Hypothalamus (tissue), 51 donors: ENCODE measurements at regions not wholly inside any gene's neighbourhood (a gene's known extent, or its start where the extent isn't known, plus 50 kb on each side); places are given as distances from the start of the nearest gene placed in this dataset.

Experiments
- DNase-seq, 51 donors: peaks; one replicate each; lab custom pipeline; 2025; lab: John Stamatoyannopoulos, UW

DNA sequence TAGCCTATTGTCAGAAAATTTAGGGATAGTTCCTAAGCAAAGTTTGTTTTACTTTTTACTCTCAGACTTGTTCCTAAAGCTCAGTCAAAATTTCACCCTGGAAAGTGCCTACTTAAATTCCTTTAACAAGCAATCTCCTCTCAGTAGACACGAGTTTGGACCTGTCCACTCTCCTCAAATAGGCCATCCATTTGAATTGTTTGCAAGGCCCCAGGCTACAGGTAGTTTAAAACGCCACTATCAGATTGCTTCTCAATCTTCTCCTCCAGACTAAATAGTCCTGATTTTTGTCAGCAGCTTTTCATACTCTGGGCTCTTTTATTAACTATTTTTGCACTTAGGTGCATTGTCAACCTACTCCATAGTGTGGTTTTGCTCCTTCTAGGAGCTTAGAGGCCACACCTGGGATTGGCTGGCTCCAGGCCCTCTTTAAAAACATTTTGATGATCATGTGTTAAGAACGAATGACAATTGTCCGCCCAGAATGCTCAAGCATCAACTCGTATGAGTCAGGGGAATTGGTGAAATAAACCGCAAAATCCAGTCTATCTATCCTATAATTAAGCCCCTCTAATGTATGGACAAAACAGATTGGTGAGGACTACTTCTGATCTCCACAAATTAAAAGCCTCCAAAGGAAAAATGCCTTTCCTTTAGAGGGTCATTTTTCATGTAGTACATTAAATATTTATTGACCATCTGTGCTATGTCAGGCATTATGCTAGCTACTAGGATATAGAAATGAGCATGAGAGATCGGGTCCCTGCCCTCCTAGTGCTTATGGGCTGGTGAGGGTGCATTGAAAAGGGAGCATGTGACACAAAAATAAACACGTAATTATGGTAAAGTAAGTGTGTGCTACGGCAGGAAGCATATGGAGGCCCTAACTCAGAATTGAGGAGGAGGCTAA is 333.8 kb upstream of the TNP1 start:
- DNase-seq, result no peak

DNA sequence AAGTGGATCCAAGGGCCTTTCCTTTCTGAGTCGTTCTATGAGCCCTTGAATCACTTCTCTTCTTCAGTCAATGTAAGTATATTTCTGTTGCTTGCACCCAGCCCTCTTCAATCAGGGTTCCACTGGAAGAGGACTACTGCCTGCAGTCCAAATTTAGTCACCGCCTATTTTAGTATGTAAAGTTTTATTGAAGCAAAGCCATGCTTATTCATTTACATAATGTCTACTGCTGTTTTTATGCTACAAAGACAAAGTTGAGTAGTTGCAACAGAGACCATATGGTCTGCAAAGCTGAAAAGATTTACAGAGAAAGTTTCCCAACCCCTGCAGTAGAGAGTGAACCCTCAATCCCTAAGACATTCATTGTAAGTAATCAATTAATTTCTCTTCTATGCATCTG is 332.5 kb upstream of the TNP1 start:
- DNase-seq, result no peak

DNA sequence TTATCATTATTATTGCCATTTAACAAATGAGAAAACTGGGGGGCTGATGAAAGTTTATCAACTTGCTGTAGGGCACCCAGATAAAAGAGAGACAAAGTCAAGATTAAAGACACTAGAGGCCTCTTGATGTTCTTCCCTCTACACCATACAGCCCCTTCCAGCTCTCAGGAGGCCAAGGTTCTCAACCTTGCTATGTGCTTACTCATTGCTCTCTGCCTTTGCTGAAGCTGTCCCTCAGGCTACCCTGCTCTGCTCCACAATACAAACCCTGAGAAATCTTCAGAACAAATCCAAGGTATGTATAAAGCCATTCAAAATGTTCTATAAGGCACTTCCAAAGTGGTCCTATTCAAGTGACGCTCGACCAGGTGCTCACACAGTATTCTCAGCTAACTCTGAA is 329.9 kb upstream of the TNP1 start:
- DNase-seq, result no peak

DNA sequence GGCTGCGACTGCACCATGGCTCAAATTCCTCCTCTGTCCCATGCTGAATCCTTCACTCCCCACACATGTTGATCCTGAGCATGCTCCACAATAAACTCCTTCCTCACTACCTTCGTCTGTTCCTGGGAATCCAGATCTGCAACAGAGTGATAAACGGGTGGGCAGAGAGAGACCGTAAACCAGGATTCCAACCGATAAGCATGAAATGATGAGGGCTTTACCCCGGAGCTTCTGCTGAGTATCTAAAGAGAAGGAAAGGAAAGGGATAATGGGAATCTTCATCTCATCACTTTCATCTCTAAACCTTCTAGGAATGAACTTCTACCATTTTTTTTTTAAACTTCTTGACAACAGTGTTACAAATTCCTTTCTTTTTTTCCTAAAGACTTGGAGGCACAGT is 329.3 kb upstream of the TNP1 start:
- no peak for DNase-seq

DNA sequence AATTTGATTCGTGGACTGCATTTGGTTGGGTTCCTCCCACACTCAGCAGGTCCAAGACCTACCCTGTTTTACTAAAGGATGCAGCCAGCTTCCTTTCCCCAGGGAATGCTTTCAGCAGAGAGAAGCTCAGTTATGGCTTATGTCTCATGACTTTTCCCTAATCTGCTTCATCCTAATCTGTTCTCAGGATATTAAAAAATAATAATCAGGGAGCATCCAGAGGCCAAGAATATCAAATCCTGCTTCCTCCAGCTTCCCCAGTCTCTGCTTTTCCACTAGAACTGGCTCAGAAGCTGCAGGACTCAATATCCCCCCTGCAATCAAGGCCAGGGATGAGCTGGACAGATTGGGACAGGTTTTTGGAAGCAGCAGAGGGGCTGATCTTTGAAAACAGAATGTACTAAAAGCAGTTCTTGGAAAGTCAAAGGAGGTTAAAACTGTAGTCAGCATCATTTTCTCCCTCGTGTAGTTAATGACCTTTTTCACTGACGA is 326.9 kb upstream of the TNP1 start:
- no peak for DNase-seq

DNA sequence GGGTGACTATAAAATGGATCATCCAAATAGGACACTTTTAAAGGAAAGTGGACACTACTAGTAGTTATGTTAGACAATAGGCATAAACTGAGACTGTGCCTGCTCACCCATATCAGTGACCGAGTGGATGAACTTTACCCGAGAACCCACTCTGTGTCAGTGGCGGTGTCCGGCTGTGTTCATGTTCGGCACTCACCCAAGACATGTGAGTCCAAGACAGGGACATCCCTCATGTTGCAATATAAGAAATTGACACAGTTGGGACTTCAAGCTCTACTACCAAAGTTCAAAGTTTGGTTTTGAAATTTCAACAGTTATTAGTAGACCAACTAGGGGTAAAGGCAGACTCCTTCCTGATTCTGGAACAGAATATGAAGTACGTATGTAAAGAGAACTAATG is 326.3 kb upstream of the TNP1 start:
- no peak for DNase-seq

DNA sequence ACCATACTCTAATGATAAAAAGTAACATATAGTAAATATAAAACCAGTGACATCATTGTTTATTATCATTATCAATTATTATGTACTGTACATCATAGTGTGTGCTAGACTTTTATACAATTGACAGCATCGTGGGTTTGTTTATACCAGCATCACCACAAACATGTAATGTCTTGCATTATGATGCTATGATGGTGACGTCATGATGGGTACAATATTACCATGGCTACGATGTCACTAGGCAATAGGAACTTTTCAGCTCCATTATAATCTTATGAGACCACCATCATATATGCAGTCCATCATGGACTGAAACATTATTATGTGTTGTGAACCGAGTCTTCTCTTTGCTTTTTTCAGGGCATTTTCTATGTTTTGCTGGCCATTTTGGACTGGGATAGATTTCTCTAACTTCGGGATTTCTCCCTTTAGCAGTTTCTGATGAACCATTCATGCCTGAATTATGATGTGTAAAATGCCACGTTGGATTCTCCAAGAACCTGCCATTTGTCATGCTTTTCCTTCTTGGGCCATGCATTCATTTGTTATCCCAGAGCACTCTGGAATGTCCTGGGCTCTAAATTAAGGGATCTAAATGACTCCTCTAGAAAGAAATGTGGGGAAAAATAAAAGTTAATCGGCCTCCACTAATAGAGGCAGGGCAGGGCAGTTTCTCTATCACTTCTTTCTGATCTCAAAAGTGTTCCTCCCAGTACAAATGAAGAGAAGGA is 325.6 kb upstream of the TNP1 start:
- DNase-seq, result no peak

DNA sequence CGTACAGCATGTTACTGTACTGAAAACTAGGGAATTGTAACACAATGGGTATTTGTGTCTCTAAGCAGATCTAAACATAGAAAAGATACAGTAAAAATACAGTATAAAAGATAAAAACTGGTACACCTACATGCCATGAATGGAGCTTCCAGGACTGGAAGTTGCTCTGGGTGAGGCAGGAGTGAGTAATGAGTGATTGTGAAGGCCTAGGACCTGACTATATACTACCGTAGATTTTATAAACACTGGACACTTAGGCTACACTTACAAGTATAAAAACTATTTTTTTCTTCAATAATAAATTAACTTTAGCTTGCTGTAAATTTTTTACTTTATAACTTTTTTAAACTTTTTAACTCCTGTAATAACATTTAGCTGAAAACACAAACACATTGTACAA is 324.4 kb upstream of the TNP1 start:
- DNase-seq, result no peak

DNA sequence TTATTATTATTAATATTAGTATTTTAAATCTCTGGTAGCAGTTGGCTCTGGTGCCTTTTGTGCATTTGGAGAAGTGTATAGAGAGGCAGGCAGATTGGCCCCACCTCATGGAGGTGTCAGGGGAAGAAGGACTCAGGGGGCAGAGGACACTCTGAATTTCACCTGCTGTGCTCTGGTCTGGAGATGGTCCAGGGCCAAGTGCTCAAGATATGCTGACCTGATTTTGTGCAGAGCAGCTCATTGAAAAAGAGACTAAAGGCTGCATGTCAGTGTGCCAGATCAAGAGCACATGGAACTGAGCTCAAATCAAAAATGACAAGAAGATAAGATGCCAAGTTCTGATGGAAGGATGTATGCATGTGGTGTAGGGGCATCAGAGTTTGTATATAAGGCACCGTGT is 323.6 kb upstream of the TNP1 start:
- no peak for DNase-seq

DNA sequence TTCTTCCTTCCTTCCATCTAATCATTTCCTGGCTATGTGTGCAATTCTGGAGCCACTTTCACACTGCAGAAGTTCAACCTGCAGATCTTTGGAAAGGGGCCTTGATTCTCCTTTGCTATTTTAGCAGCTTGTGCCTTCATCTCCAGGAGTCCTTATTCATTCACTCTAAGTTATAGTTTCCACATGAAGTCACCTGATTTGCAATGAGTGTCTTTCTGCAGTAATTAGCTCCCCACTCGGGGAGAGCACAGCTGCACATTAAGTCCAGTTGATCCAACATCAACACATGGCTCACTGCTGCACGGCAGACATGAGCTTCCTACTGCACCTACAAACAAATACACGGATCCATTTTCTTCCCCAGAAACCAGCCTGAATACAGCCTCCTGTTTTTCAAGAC is 323.1 kb upstream of the TNP1 start:
- no peak for DNase-seq

DNA sequence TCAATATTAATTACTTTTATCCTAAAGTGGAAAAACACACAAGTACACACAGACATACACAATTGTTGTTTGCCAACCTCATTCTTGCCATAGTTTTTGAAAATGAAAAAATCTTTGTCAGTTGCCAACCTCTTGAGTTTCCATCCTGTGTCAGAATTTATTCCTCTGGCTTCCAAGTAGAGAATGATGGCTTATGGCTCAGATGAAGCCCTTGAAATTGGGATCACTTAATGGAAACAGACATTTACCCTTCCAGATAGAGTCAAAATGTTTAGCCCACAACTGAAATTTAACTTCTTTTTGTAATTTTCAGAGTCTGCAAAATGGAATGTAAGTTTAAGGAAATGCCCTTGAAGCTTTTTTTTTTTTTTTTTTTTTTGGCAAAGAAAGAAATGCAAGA is 321.6 kb upstream of the TNP1 start:
- no peak for DNase-seq

DNA sequence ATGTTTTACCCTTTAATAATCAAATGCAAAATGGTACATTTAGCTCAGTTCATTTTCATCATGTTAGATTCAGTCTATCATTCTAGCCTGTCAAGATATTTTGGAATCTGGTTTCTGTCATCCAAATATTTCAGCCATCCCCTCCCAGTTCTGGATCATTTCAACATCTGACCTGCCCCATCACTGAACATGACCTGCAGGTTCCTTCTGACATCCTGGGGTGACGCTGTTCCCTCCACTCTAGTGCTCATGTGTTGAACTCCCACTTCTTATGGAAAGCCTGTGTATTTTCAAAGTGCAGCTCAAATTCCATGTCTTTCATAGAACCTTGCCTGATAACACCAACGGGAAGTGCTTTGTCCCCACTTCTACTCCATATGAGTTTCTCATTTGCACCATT is 320.0 kb upstream of the TNP1 start:
- no peak for DNase-seq

DNA sequence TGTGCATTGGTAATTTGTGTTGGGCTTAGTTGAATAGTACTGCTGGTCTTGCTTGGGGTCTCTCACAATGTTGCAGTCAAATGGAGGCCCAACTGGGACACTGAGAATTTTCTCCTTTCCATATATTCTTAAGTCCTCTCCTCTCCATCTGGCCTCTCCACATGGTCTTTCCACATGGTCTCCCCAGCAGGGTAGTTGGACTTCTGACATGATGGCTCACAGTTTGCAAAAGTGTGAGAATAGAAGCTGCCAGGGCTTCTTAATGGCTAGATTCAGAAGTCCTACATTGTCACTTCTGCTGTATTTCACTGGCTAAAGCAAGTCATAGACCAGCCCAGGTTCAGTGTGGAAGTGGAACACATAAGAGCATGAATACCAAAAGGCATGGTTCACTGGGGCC is 318.5 kb upstream of the TNP1 start:
- no peak for DNase-seq

DNA sequence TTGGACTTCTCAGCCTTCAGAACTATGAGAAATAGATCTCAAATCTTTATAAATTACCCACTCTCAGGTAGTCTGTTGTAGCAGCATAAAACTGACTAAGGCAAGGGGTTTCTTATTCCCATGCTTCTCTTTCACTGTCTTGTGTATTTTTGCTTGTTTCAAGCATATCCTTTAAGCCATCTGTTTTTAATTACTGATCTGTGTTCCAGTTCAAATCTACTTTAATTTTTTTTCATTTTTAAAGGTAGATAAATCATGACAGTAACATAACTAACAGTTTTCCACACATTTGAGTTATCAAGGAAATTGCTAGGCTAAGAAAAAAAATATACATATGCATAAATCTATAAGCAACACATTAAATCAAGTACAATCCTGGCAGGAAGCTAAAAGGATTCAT is 317.9 kb upstream of the TNP1 start:
- no peak for DNase-seq

DNA sequence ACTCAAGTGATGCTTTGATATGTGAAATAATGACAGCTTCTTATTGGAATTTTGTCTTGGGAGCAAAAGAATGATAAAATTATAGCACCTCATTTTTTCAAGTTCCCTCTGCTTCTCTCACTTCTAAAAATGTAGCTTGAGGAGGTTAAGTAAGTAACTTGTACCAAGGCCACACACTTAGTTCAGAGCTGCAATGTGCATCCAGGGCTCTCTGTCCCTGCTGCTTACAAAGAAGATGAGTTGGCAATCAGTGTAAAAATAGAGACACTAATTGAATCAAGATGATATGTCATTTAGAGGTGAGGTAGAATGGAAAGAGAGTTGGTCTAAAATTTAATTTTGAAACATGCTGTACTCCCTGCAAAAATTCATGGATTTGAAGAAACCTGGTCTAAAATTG is 312.0 kb upstream of the TNP1 start:
- DNase-seq, result no peak

DNA sequence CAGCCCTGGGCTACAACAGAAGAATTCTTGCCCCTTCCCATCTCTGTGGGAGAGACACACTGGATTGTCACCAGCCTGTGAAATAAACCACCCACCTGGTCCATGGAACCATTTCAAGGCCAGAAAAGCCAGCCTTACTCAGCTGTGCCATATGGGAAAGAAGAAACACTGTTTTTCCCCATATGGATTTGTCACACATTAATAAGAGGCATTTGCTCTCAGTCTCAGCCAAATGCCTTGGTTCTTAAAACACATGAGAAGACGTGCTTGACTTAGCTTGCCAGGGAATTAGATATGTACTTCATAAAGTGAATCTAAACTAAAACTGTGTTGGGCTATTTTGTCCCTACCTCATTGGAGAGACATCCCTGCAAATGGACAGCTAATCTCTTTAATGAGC is 308.6 kb upstream of the TNP1 start:
- no peak for DNase-seq

DNA sequence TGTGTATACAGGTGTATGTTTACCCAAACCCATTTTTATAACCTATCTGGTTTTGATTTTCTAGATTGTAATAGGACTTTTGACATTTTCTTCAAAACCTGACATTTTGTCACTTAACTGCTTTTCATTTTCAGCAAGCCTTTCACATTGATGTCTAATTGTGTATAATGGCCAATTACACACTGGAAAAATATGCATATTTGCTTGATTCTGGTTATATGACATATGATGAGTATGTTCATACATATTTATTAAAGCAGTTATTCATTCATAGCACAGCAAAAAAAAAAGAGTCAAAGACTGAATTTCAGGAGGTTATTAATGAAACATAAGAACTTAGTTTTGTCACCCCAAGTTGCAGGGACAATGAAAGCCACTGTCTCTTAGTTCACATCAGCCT is 307.7 kb upstream of the TNP1 start:
- no peak for DNase-seq

DNA sequence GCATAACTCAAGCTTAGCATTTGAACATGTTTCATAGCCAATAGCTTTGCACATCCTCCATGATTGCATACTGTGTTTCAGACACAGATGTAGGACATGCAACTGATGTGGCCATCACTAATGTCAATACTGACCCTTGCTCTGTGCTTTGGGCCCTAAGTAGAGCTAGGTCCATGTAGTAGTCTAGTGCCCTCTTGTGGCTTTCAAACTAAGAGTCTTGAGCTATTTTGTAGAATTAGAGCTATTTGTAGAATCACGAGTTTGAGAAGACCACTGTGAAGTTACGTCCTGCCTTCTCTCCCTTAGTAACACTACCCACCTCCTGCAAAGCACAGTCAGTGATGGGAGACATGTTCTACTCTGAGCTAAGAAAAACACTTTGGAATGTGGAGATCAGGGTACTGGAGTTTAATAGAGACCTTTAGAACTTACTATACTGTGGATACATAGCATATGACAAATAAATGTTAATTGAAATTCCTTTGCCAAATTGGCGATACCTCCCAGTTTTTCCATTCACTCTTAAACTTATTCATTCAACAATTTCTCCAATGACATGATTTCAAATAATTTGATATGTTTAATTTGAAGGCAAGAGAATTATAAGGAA is 306.5 kb upstream of the TNP1 start:
- peak in 6 of 51 donors; percentile 2 to 33 (median 12) for DNase-seq

DNA sequence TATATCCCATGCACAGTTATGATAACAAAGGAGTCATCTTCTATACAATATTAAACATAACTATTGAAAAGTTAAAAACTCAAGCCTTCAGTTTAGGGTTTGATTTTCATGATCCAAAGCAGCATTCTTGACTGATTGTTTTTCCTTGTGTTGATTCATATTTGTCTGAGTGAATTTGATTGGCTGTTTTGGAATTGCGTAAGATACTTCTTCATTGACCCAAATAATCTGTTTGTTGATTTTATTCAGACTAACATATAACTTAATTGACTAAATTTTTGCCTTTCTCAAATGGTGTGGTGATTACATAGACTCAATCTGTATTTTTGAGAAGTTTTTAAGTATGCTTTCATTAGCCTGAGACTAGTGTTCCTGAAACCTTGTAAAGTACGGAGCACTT is 305.7 kb upstream of the TNP1 start:
- DNase-seq, result no peak

DNA sequence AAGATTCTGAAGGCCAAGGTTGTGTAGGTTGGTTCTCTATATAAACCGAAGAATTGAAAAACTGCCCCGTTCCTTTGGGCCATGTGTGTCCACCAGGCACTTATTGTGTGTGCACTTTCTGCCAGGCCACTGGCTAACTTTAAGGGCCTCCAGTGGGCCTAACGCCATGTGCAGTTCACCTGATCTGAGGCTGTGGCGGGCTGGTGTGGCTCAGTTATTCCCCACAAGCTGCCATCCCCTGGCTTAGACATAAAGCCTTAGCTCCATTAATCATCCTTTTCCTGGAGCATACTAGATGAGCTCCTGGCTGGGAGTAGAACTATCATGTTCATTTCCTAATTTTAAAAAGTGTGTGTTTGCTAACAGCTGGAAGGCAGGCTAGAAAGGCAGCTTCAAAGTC is 304.1 kb upstream of the TNP1 start:
- DNase-seq, result no peak

DNA sequence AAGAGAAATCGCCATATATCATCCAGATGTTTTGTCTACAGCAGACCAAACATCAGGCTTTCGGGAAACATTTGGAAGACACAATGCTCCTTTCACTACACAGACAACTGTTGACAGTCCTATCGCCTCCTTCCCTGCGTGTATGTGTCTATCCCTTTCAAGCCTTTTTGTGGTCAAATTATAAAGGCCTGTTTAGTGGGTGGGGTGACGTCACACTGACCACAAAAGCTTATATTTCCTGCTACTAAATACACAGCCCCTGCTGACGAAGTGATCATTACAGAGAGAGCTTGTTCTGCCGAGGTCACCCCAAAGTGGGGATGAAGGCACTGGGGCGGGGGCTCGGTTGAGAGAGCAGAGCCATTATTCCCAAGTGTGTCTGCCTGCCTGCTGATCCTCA is 302.7 kb upstream of the TNP1 start:
- DNase-seq, result peak in 35 of 51 donors; percentile 2 to 79 (median 34)
